Body of pancreas (tissue), 4 donors: ENCODE measurements at regions not wholly inside any gene's neighbourhood (a gene's known extent, or its start where the extent isn't known, plus 50 kb on each side); places are given as distances from the start of the nearest gene placed in this dataset.

Source experiments
- POLR2A ChIP-seq, 3 donors: fragments of 450-650 bp; IDR thresholded peaks; one replicate each; pipeline ENCODE4 v1.6.1; 2016; ENCODE audit warnings: antibody characterized with exemption in 3 of 3, mild to moderate bottlenecking in 2 of 3
- TF ChIP-seq, protein P1 (sequence below), 7 experiments: fragments of 450-650 bp in 4 of 7; fragments of 200-600 bp in 3 of 7; sonication (generic) in 3 of 7; IDR thresholded peaks; one replicate each; pipeline ENCODE4 v1.5.1; 2016 to 2019; ENCODE audit warnings: antibody characterized with exemption in 7 of 7

DNA sequence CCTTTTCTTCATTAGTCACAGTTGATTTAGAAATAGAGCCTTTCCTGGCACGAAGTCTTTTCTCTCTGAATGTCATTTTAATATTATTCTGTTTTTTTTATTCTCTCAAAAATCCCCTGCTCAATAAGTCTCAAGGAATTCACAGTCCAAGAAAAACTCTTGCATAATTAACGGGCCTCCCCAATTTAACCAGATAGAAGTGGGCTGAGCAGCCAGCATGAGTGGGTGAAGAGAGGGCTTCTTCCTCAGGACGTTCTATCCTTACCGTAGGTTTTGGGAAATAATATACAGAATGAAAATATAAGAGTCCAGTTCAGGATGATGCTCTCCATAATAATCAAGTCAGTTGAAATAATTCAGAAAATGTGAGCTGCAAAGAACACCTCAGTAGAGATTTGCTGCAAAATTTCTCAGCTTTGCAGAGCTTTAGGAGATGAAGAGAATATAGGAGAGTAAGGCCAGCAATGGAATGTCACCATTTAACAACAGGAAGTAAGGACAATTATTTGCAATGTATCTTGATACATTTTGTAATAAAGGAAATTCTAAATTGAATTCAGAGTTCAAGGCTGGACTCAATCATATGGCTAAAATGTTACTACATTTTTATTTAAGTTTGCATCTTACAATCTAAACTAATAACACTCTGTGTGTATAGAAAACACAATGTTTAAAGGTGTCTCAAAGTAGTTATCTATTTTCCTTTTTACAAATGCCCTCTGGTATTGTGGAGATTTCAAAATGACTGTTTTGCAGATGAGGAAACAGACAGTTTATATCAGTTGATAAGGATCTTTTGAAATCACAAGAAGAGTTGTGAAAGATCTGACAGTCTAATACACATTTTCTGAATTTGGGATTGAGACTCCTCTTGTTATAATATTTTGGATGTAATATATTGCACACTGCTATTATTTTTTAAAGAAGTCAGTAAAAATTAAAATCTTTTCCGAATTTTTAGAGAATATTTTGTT is 1724.1 kb upstream of the SEL1L start:
- TF ChIP-seq, protein P1, sequence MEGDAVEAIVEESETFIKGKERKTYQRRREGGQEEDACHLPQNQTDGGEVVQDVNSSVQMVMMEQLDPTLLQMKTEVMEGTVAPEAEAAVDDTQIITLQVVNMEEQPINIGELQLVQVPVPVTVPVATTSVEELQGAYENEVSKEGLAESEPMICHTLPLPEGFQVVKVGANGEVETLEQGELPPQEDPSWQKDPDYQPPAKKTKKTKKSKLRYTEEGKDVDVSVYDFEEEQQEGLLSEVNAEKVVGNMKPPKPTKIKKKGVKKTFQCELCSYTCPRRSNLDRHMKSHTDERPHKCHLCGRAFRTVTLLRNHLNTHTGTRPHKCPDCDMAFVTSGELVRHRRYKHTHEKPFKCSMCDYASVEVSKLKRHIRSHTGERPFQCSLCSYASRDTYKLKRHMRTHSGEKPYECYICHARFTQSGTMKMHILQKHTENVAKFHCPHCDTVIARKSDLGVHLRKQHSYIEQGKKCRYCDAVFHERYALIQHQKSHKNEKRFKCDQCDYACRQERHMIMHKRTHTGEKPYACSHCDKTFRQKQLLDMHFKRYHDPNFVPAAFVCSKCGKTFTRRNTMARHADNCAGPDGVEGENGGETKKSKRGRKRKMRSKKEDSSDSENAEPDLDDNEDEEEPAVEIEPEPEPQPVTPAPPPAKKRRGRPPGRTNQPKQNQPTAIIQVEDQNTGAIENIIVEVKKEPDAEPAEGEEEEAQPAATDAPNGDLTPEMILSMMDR (IDR thresholded peaks at IDR 0.05), result no peak
- no peak for TF ChIP-seq POLR2A (IDR thresholded peaks at IDR 0.05)
